NCI-H1092 treated with DMSO at 0.1 percent for 48 hours (cell line): ENCODE measurements at regions not wholly inside any gene's neighbourhood (a gene's known extent, or its start where the extent isn't known, plus 50 kb on each side); places are given as distances from the start of the nearest gene placed in this dataset.

ENCODE experiments used
- DNase-seq: peaks from one replicate; lab custom pipeline; 2025; lab: John Stamatoyannopoulos, UW

DNA sequence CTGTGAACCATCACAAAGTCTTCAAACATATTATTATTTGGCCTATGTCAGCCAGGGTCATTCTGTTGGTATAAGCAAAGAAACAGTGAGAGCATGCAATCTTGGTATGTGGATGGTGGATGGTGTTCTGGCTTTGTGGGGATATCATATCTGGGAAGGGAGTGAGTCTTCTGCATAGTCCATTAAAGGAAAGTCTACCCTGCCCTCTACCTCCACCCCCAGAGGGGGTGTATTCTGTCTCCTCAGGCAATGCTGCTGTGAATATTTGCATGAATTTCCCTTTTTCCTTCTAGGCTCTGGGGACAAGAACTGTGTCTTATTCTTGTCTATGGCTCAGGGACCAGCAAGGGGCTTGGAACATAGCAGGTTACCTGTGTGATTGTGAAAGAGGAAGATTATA is 495.8 kb downstream of the PDCD6IP start:
- no peak for DNase-seq

DNA sequence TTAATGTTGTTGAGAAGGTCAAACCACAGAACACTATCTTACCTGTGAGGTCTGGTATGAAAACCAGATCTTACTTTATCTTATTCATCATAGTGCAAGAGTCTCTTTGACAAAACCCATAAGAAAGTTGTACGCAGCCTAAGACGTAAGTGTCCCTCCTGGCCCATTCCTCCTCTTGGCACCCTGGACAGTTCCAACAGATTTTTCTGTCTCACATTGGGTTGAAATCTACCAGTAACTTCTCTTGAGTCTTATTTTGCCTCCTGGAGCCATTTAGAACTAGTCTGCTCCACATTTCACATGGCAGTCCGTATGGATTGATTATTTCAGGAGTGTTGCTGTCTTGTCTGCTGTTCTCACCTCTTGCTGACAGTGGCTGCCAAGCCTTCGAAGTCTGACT is 498.4 kb downstream of the PDCD6IP start:
- DNase-seq = no peak

DNA sequence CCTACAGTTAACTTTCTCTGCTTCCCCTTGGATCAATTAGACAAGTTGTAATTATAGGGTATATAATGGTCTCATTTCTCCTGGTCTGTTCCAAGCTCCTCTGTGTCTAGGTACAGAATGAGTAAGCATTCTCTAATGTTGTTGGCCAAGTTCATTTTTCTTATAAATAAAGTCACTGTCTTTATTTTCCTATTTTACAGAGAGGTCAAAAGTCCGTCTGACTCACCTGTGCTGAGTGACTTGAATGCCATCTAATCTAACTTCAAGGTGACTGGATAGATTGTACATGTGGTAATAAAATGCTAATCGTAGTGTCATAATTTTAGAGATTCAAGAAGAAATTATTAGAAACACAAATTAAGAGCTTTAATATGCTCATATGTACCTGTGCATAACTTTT is 500.2 kb downstream of the PDCD6IP start:
- DNase-seq = no peak

GRCh38 chr3:34300621-34301020 is 502.2 kb downstream of the PDCD6IP start:
- no peak for DNase-seq

- DNase-seq = no peak
These were observed 502.9 kb downstream of the PDCD6IP start for GRCh38 chr3:34301313-34301712.

- no peak for DNase-seq
These were observed 506.8 kb downstream of the PDCD6IP start for GRCh38 chr3:34305266-34305665.

DNA sequence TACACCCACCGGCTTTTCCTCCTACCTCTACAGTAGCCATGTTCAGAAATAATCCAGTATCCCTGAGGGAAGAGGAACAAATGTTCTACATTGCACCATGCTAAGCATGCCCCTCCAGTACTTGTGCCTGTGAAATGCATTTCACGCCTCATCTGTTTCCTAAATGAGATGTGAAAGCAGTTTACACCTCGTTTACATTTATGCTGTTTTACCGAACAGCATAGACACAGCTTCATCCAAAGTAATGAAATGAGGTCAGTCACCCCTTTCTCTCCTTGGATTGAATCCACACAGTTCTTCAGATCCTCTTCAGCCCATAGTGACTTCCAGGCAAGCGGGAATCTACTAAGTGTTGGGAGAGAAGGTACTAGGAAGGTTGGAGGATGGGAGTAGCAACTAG is 514.3 kb downstream of the PDCD6IP start:
- no peak for DNase-seq

DNA sequence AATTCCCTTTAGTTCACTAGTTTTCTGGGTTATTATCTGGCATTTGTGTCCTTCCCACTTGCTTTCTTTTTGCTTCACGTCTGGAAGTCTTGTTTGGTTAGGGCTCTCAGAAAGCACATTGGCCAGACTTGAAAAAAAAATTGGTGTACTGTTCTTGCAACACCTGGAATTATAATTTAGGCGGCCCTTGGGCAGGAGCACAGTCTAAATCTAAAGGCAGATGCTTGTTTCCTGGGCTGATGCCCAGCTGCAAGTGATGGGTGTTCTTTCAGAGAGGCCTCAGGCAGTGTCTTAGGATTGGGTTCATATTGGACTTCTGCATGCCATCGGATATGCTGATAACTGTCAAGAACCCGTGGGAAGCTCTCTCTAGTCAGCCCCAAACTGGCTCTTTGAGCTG is 521.5 kb downstream of the PDCD6IP start:
- no peak for DNase-seq

DNA sequence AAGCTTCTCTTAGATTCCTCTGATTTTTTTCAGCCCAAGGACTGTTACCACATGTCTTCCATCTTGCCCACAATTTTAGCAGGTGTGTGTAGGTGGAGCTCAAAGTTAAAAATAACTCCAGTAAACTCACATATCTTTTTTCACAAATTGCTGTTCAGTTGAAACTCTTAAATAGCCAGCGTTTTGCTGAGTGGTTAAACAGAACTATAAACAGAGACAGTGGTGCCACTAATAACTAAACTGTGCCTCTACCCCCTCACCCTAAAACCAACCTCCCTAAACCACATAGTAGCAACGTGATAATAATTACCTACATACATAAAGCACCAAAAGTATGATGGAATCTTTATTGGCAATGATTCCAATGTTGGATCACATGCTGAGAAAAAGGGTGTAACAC is 525.1 kb downstream of the PDCD6IP start:
- DNase-seq = no peak

DNA sequence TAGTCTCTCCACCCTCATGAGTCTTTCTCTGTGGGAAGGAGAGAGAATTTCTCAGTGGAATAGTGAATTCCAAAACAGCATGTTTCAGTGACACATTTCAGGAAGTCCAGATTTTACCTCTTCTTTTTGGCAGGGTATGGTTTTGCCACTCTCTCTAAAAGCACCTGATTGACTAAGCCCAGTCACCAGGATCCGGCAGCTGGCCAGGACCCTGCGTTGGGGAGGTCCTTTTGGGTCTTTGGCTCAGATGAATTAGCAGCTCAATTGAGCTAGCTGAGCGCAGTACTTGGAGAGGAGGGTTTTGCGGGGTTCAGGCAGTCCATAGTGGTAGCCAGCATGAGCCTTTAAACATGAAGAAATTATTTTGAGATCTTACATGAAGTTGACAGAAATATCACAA is 548.2 kb downstream of the PDCD6IP start:
- no peak for DNase-seq

GRCh38 chr3:34351882-34352777 is 553.7 kb downstream of the PDCD6IP start:
- no peak for DNase-seq

GRCh38 chr3:34352778-34353331 is 554.4 kb downstream of the PDCD6IP start:
- no peak for DNase-seq

GRCh38 chr3:34357461-34357860 is 559.0 kb downstream of the PDCD6IP start:
- DNase-seq = no peak

DNA sequence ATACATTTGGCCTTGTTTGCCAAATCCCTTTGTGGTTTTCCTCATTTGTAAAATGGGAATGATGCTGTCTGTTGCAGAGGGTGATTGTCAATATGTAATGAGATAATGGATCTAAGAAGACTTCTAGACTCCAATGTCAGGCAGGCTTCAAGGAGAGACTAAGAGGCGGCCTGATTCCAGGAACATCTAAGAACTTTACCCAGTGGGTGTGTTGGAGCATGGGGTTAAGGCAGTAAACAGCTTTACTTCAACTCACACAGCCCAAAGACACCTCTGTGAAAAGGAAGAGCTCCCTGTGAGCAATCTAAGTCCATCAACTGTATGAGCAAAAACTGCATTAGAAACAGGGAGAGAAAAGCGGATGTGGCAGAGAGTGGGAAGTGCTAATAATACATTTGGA is 560.6 kb downstream of the PDCD6IP start:
- DNase-seq = no peak

GRCh38 chr3:34360713-34361112 is 562.3 kb downstream of the PDCD6IP start:
- no peak for DNase-seq

GRCh38 chr3:34361921-34362320 is 563.5 kb downstream of the PDCD6IP start:
- no peak for DNase-seq

- no peak for DNase-seq
These were observed 564.5 kb downstream of the PDCD6IP start for GRCh38 chr3:34362910-34363309.

- no peak for DNase-seq
These were observed 565.5 kb downstream of the PDCD6IP start for GRCh38 chr3:34363881-34364280.

DNA sequence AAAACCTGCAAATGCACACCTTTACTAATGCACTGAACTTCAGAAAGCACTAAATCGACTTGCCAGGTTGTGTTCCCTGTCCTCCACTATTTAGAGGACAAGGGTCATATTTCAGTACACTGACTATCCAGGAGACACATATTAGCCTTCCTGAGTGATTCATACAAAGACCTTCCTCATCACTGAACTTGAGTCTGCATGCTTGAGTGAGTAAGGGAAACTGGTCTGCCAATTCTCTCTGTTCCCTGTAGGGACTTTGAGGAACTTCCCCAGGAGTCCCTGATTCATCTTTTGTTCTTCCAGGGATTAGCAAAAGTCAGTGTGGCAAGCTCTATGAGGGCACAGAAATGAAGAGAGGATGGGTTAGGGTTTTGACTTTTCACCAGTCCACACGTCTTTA is 565.9 kb downstream of the PDCD6IP start:
- DNase-seq = no peak

DNA sequence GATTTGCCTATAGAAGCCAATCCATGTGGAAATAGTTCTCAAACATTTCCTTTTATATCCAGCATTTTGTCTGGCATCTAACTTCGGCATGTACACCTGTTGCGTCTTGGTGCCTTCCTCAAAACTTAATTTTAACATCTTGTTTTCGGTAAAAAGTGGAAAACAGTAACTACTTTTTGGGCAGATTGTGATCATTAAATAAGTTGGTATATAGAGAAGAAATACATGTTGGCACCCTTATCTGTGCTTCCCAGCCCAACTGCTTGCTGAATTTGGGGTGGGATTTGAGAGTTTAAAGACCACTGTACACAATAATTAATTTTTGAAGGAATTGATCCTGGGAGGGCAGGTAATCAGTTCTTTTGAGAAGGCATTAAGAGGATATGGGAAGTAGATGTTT is 566.8 kb downstream of the PDCD6IP start:
- no peak for DNase-seq

- DNase-seq = no peak
These were observed 567.3 kb downstream of the PDCD6IP start for GRCh38 chr3:34365771-34366170.

DNA sequence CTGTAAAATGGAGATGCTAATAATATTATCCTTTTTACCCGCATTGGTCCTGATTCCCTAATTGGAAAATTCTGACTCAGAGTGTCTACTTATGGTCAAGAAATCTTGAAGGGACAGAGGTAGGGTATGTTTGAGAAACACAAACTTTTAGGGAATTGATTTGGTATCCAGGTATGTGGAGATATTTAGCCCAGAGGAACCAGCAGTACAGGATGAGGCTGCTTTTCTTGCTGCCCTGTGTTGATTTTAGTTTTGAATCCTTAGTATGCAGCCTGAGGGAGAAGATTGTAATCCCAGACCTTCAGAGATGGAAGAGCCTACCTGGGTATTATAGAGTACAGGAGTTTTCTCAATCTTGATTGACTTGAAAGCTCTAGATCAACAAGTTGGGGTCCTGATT is 569.1 kb downstream of the PDCD6IP start:
- no peak for DNase-seq

GRCh38 chr3:34374521-34374920 is 576.1 kb downstream of the PDCD6IP start:
- DNase-seq = no peak

DNA sequence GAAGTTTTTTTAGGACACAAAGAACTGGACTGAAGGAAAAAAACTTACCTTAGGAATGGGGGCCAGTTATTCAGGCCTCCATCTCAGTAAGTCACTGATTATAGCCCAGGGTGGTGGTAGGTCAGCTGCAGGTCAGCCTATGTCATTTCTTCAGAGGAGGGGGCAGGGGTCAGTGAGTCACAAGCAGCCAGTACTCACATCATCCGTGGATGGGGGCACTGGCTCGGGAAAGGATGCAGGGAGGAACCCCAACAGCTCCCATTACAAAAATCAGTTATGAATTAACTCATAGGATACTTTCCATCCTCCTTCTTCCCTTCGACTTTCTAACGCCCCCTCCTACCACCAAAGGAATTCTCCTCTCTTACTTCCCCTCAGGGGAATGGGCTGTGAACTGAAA is 578.3 kb downstream of the PDCD6IP start:
- no peak for DNase-seq
